Large intestine (tissue), 3 donors: ENCODE measurements at regions not wholly inside any gene's neighbourhood (a gene's known extent, or its start where the extent isn't known, plus 50 kb on each side); places are given as distances from the start of the nearest gene placed in this dataset.

Source experiments
- DNase-seq, 2 donors: peaks; one replicate each; pipeline versions ENCODE4 v3.0.0 to v3.0.0-alpha.2; 2013
- H3K27ac ChIP-seq: one replicate; pipeline ENCODE4 v1.5.1; 2013; ENCODE audit warnings: low read length
- H3K27me3 ChIP-seq: 2 replicates; pipeline ENCODE4 v1.6.1; 2013; ENCODE audit warnings: low read length; ENCODE audit not compliant: control insufficient read depth, insufficient read depth
- H3K36me3 ChIP-seq: 2 replicates; pipeline ENCODE4 v1.6.1; 2013; ENCODE audit warnings: low read length; ENCODE audit not compliant: control insufficient read depth, insufficient read depth
- H3K4me1 ChIP-seq: one replicate; pipeline ENCODE4 v1.6.1; 2013; ENCODE audit warnings: low read length; ENCODE audit not compliant: control insufficient read depth, insufficient read depth
- H3K4me3 ChIP-seq: one replicate; pipeline ENCODE4 v1.5.1; 2013; ENCODE audit warnings: low read length
- H3K9me3 ChIP-seq: one replicate; pipeline ENCODE4 v1.6.1; 2013; ENCODE audit warnings: mild to moderate bottlenecking, low read depth, low read length, moderate library complexity; ENCODE audit not compliant: control insufficient read depth
- WGBS: methylation state at CpG from one replicate; pipeline ENCODE4 v1.1.5; 2013; ENCODE audit warnings: low lambda C conversion rate; ENCODE audit not compliant: insufficient coverage; 5-methylcytosine and 5-hydroxymethylcytosine counted together

GRCh38 chr2:33796511-33796910 lies 197.4 kb upstream of the FAM98A start:
- H3K4me3 ChIP-seq = no peak overlapping the region
- H3K4me1 ChIP-seq = no peaks in the 10 kb centered on the region
- no CpG with 5 or more reads among the region's 2 CpGs for WGBS
- no peak for DNase-seq
- no peaks in the 10 kb centered on the region for H3K36me3 ChIP-seq
- no peak overlapping the region for H3K27ac ChIP-seq
- no peaks in the 10 kb centered on the region for H3K27me3 ChIP-seq
- H3K9me3 ChIP-seq = peaks cover 2% of the 10 kb centered on the region

GRCh38 chr2:33791625-33792024 lies 192.5 kb upstream of the FAM98A start:
- Histone ChIP-seq H3K36me3 (no peaks in the 10 kb centered on the region), H3K4me1 (no peaks in the 10 kb centered on the region), H3K27ac (no peak overlapping the region), H3K27me3 (no peaks in the 10 kb centered on the region), H3K9me3 (peaks cover 2% of the 10 kb centered on the region), H3K4me3 (no peak overlapping the region)
- DNase-seq = no peak
- no CpG with 5 or more reads among the region's 3 CpGs for WGBS

- no peaks in the 10 kb centered on the region for H3K4me1 ChIP-seq
- no peak overlapping the region for H3K4me3 ChIP-seq
- WGBS = no CpG with 5 or more reads among the region's 1 CpG
- H3K36me3 ChIP-seq = no peaks in the 10 kb centered on the region
- no peaks in the 10 kb centered on the region for H3K27me3 ChIP-seq
- no peak for DNase-seq
- H3K27ac ChIP-seq = no peak overlapping the region
- H3K9me3 ChIP-seq = no peaks in the 10 kb centered on the region
These were observed 188.9 kb upstream of the FAM98A start for GRCh38 chr2:33788044-33788443.

DNA sequence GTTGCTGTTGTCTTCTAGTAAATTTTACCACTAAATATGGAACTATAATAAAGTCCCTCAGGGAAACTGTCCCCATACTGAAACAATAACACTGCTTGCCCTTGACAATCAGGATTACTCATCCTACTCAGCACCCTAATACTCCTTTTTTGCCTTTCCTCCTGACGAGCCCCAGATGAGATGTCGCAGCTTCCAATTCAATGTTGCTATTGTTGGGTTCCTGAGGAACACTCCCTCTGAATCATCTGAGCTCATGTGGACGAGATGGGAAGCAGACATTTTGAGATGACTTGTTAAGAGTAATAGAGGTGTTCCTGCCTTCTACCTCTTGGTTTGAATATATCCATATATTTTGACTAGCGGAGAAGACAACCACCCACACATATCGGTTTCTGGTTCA lies 187.8 kb upstream of the FAM98A start:
- Histone ChIP-seq H3K4me3 (no peak overlapping the region), H3K27ac (no peak overlapping the region), H3K9me3 (no peaks in the 10 kb centered on the region), H3K36me3 (no peaks in the 10 kb centered on the region), H3K27me3 (no peaks in the 10 kb centered on the region), H3K4me1 (no peaks in the 10 kb centered on the region)
- DNase-seq = no peak
- WGBS = 100% methylated on average over 1 of the region's 5 CpGs

- Histone ChIP-seq H3K27ac (no peak overlapping the region), H3K27me3 (no peaks in the 10 kb centered on the region), H3K9me3 (no peaks in the 10 kb centered on the region), H3K4me3 (no peak overlapping the region), H3K36me3 (no peaks in the 10 kb centered on the region), H3K4me1 (no peaks in the 10 kb centered on the region)
- no peak for DNase-seq
- no CpG with 5 or more reads among the region's 4 CpGs for WGBS
These were observed 186.4 kb upstream of the FAM98A start for GRCh38 chr2:33785201-33786106.

DNA sequence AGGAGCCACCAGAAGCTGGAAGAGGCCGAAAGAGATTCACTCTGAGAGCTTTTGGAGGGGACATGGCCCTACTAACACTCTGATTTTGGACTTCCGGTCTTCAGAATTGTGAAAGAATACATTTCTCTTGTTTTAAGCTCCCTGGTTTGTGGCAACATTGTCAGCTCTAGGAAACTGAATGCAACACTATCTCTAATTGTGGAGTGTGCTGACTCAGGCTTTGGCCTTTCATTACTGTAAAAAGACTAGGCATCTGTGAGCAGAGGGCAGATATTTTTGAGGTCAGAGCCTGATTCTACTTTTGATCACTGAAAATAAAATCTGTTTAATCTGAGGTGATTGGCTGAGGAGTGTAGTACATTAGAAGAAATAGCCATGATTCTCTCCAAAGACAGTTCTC lies 185.4 kb upstream of the FAM98A start:
- H3K9me3 ChIP-seq = no peaks in the 10 kb centered on the region
- no peak overlapping the region for H3K27ac ChIP-seq
- no CpG with 5 or more reads among the region's 2 CpGs for WGBS
- no peaks in the 10 kb centered on the region for H3K36me3 ChIP-seq
- DNase-seq = no peak
- H3K4me3 ChIP-seq = no peak overlapping the region
- H3K4me1 ChIP-seq = no peaks in the 10 kb centered on the region
- H3K27me3 ChIP-seq = no peaks in the 10 kb centered on the region

DNA sequence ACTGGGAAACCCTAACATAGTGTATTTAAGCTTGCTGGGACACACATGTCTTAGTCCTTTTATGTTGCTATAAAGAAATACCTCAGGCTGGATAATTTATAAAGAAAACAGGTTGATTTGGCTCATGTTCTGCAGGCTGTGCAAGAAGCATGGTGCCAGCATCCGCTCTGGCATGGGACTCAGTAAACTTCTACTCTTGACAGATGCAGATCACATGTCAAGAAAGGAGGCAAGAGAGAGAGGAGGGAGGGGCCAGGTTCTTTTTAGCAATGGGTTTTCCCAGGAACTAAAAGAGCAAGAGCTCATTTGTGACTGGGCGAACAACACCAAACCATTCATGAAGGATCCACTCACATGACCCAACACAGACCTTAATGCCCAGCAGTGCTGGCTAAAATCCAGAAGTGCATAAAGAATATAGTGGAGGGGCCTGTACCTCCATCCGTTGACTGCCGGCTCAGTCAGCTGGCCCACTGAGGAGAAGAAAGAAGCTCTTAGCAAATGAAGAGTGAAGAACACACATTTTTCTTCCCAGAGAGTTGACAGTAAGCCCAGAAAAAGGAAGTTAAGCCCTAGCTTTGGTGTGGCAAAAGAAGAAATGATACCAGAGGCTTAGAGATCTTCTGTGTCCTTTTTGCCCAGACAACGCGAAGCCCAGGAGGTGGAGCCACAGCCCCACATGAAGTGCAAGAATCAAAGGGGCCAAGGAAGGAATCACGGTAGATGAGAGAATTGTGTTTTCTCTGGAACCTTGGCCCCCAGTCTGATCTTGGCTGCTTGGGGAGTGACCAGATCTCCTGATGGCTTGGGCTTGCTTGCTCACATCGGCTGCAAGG lies 183.5 kb upstream of the FAM98A start:
- no peak for DNase-seq
- Histone ChIP-seq H3K27ac (no peak overlapping the region), H3K4me3 (no peak overlapping the region), H3K27me3 (no peaks in the 10 kb centered on the region), H3K9me3 (no peaks in the 10 kb centered on the region), H3K36me3 (no peaks in the 10 kb centered on the region), H3K4me1 (no peaks in the 10 kb centered on the region)
- WGBS = no CpG with 5 or more reads among the region's 8 CpGs

DNA sequence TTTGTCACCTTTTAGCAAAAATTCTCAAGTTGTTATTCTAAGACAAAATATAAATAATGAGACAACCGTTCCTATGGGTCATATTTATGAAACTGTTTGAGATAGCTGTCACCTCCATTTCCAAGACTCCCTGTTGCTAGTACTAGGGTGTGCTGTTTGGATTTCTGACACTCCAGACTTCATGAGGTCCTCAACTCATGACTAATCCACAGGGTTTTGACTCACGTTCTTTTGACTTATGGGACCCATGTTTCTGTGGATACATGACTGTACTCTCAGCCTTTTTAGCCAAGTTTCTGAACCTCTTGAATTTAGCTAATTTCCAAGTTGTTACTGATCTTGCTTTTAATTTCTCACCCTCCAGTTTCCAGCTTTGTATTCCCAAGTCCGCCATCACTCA lies 178.7 kb upstream of the FAM98A start:
- Histone ChIP-seq H3K27ac (no peak overlapping the region), H3K4me3 (no peak overlapping the region), H3K27me3 (no peaks in the 10 kb centered on the region), H3K4me1 (no peaks in the 10 kb centered on the region), H3K36me3 (no peaks in the 10 kb centered on the region), H3K9me3 (peaks cover 10% of the 10 kb centered on the region)
- DNase-seq = no peak
- 100% methylated on average over 2 of the region's 3 CpGs for WGBS

DNA sequence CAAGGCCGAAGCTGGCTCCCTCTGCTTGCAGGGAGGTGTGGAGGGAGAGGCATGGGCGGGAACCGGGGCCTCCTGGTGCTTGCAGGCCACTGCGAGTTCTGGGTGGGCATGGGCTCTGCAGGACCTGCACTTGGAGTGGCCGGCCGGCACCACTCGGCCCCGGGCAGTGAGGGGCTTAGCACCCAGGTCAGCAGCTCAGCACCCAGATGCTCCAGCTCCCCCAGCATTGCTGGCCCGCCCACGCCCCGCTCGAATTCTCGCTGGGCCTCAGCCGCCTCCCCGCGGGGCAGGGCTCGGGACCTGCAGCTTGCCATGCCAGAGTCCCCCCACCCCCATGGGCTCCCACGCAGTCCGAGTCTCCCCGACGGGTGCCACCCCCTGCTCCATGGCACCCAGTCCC lies 176.2 kb upstream of the FAM98A start:
- DNase-seq = no peak
- Histone ChIP-seq H3K4me1 (no peaks in the 10 kb centered on the region), H3K9me3 (peaks cover 10% of the 10 kb centered on the region), H3K27me3 (no peaks in the 10 kb centered on the region), H3K36me3 (no peaks in the 10 kb centered on the region), H3K4me3 (no peak overlapping the region), H3K27ac (no peak overlapping the region)
- WGBS = no CpG with 5 or more reads among the region's 21 CpGs

- Histone ChIP-seq H3K36me3 (no peaks in the 10 kb centered on the region), H3K4me3 (no peak overlapping the region), H3K4me1 (no peaks in the 10 kb centered on the region), H3K27ac (no peak overlapping the region), H3K27me3 (no peaks in the 10 kb centered on the region), H3K9me3 (peaks cover 3% of the 10 kb centered on the region)
- WGBS = no CpG with 5 or more reads among the region's 2 CpGs
- no peak for DNase-seq
These were observed 170.9 kb upstream of the FAM98A start for GRCh38 chr2:33770023-33770422.
